IMR-90 (cell line): ENCODE measurements at regions not wholly inside any gene's neighbourhood (a gene's known extent, or its start where the extent isn't known, plus 50 kb on each side); places are given as distances from the start of the nearest gene placed in this dataset.

Source experiments
- ATAC-seq: fragments of 200-7000 bp; cut with Tn5 transposase; 2 replicates; pipeline ENCODE4 v1.9.1; 2020; ENCODE audit warnings: low read depth, mild to moderate bottlenecking, moderate library complexity
- BruUV-seq: library from RNA; stranded (reverse); fragments of 400-500 nt; replicated peaks from 2 replicates; lab custom pipeline; 2021; lab: Mats Ljungman, UMichigan
- CTCF ChIA-PET: fragments of 300-600 bp; formaldehyde crosslinking; extraction: SDS; loops from one replicate; lab custom pipeline; 2021; ENCODE audit warnings: antibody characterized with exemption; lab: Yijun Ruan, JAX
- POLR2A ChIA-PET: fragments of 300-600 bp; sonication (Branson Sonifier 250); formaldehyde crosslinking; loops from one replicate; lab custom pipeline; 2022; ENCODE audit warnings: antibody characterized with exemption; ENCODE audit not compliant: unreplicated experiment; lab: Charles Lee
- DNase-seq: peaks from one replicate; pipeline ENCODE4 v3.0.0; 2013
- H2AFZ ChIP-seq: replicated peaks from 2 replicates; pipeline ENCODE3; 2013; ENCODE audit warnings: low read length, mild to moderate bottlenecking; ENCODE audit not compliant: poor library complexity
- H2AK5ac ChIP-seq: 2 replicates; pipeline ENCODE4 v1.6.1; 2013; ENCODE audit warnings: low read depth, low read length, inconsistent platforms
- H2AK9ac ChIP-seq: replicated peaks from 2 replicates; pipeline ENCODE3; 2013; ENCODE audit warnings: mild to moderate bottlenecking, low read depth, low read length, moderate library complexity; ENCODE audit not compliant: poor library complexity
- H2BK120ac ChIP-seq: 2 replicates; pipeline ENCODE4 v1.6.1; 2013; ENCODE audit warnings: low read depth, low read length, inconsistent platforms
- H2BK15ac ChIP-seq: 3 replicates; pipeline ENCODE4 v1.6.1; 2013; ENCODE audit warnings: low read depth, low read length, inconsistent platforms
- H2BK20ac ChIP-seq: 2 replicates; pipeline ENCODE4 v1.6.1; 2013; ENCODE audit warnings: low read depth, mild to moderate bottlenecking, inconsistent platforms, low read length, moderate library complexity
- H2BK5ac ChIP-seq: 2 replicates; pipeline ENCODE4 v1.6.1; 2013; ENCODE audit warnings: mild to moderate bottlenecking, low read depth, low read length, inconsistent platforms; ENCODE audit not compliant: poor library complexity, severe bottlenecking
- H3K14ac ChIP-seq: replicated peaks from 2 replicates; pipeline ENCODE4 v1.6.1; 2013; ENCODE audit warnings: low read depth, low read length, inconsistent platforms
- H3K18ac ChIP-seq: 2 replicates; pipeline ENCODE4 v1.6.1; 2013; ENCODE audit warnings: low read depth, low read length, control low read depth
- H3K23ac ChIP-seq: 2 replicates; pipeline ENCODE4 v1.6.1; 2013; ENCODE audit warnings: low read depth, low read length, inconsistent platforms
- H3K27ac ChIP-seq: 2 replicates; pipeline ENCODE4 v1.5.1; 2013; ENCODE audit warnings: mild to moderate bottlenecking, control low read depth, low read length; ENCODE audit not compliant: insufficient read depth
- H3K27me3 ChIP-seq: 2 replicates; pipeline ENCODE4 v1.6.1; 2013; ENCODE audit warnings: low read length; ENCODE audit not compliant: control insufficient read depth, insufficient read depth
- H3K36me3 ChIP-seq: 2 replicates; pipeline ENCODE4 v1.6.1; 2013; ENCODE audit warnings: low read length, mixed read lengths; ENCODE audit not compliant: control insufficient read depth, insufficient read depth
- H3K4ac ChIP-seq: 2 replicates; pipeline ENCODE4 v1.6.1; 2013; ENCODE audit warnings: low read depth, low read length, inconsistent platforms
- H3K4me1 ChIP-seq: 2 replicates; pipeline ENCODE4 v1.6.1; 2013; ENCODE audit warnings: low read length, mixed read lengths; ENCODE audit not compliant: control insufficient read depth, insufficient read depth
- H3K4me2 ChIP-seq: 2 replicates; pipeline ENCODE4 v1.6.1; 2013; ENCODE audit warnings: low read depth, mild to moderate bottlenecking, control low read depth, low read length, moderate library complexity
- H3K4me3 ChIP-seq: 2 replicates; pipeline ENCODE4 v1.5.1; 2013; ENCODE audit warnings: low read depth, mild to moderate bottlenecking, control low read depth, low read length, moderate library complexity; ENCODE audit not compliant: insufficient read depth
- H3K56ac ChIP-seq: 2 replicates; pipeline ENCODE4 v1.6.1; 2013; ENCODE audit warnings: low read length, inconsistent platforms; ENCODE audit not compliant: insufficient read depth; ENCODE audit errors: extremely low read depth
- H3K79me1 ChIP-seq, 2 experiments: 2 replicates each; pipeline ENCODE4 v1.6.1; 2013; ENCODE audit warnings: low read length in 2 of 2, inconsistent platforms in 1 of 2, low read depth in 1 of 2
- H3K9ac ChIP-seq: 2 replicates; pipeline ENCODE4 v1.6.1; 2013; ENCODE audit warnings: low read depth, low read length, control low read depth
- H3K9me1 ChIP-seq: 2 replicates; pipeline ENCODE4 v1.6.1; 2013; ENCODE audit warnings: low read length, inconsistent platforms; ENCODE audit not compliant: insufficient read depth
- H3K9me3 ChIP-seq: 2 replicates; pipeline ENCODE4 v1.6.1; 2013; ENCODE audit warnings: low read length; ENCODE audit not compliant: control insufficient read depth, insufficient read depth
- H4K20me1 ChIP-seq: 2 replicates; pipeline ENCODE4 v1.6.1; 2013; ENCODE audit warnings: low read length, inconsistent platforms; ENCODE audit not compliant: insufficient read depth
- H4K5ac ChIP-seq: 2 replicates; pipeline ENCODE4 v1.6.1; 2013; ENCODE audit warnings: mild to moderate bottlenecking, low read depth, low read length, control low read depth
- H4K8ac ChIP-seq, 2 experiments: 2 replicates each; pipeline ENCODE4 v1.6.1; 2013; ENCODE audit warnings: low read depth in 2 of 2, low read length in 2 of 2, control low read depth in 1 of 2, inconsistent platforms in 1 of 2
- H4K91ac ChIP-seq: 2 replicates; pipeline ENCODE4 v1.6.1; 2013; ENCODE audit warnings: low read depth, low read length, inconsistent platforms; ENCODE audit not compliant: insufficient read depth
- CTCF ChIP-seq: conservative IDR thresholded peaks from 2 replicates; pipeline ENCODE4 v1.5.1; 2012; ENCODE audit warnings: mild to moderate bottlenecking, low read depth, low read length, improper control_type of control experiment
- ELK1 ChIP-seq: fragments of 150-350 bp; IDR thresholded peaks from 2 replicates; pipeline ENCODE4 v1.6.1; 2016; ENCODE audit warnings: low read depth, mild to moderate bottlenecking, low read length, moderate library complexity, borderline replicate concordance
- RCOR1 ChIP-seq: IDR thresholded peaks from 2 replicates; pipeline ENCODE4 v1.6.1; 2012; ENCODE audit warnings: mild to moderate bottlenecking, low read length, improper control_type of control experiment; ENCODE audit not compliant: insufficient replicate concordance
- SMC3 ChIP-seq: fragments of 150-350 bp; IDR thresholded peaks from 2 replicates; pipeline ENCODE4 v1.6.1; 2016; ENCODE audit warnings: low read depth, mild to moderate bottlenecking, antibody characterized with exemption, low read length, moderate library complexity
- WGBS, 2 experiments: methylation state at CpG; one replicate each; pipeline versions ENCODE4 v1.1.5 to v1.1.7; 2013; ENCODE audit warnings: missing lambda C conversion rate in 2 of 2; ENCODE audit not compliant: insufficient read length in 1 of 2; ENCODE audit errors: extremely low coverage in 2 of 2; 5-methylcytosine and 5-hydroxymethylcytosine counted together
- dilution Hi-C: fragments of 300-500 bp; cut with HindIII; formaldehyde crosslinking; loops from one replicate; pipeline ENCODE4 v1.14.3; 2018; ENCODE audit warnings: low sequenced_read_pairs; ENCODE audit not compliant: unreplicated experiment
- in situ Hi-C: fragments of 300-500 bp; cut with MboI; formaldehyde crosslinking; loops from 3 replicates; pipeline ENCODE4 v1.14.3; 2019; ENCODE audit warnings: low sequenced_read_pairs, inconsistent platforms, mixed read lengths
- intact Hi-C: fragments of 100-400 bp; cut with micrococcal nuclease; formaldehyde crosslinking; loops from 2 replicates; pipeline ENCODE4 v1.10.0; 2022

GRCh38 chr2:150548527-150548926 lies 61.1 kb upstream of the RND3 start:
- peak; percentile 57; the same call in 1 of the 2 replicates for ATAC-seq

More at GRCh38 chr2:150548527-150548926, 61.1 kb upstream of the RND3 start:
- H2BK15ac ChIP-seq, result peak overlapping the region; percentile 4; the same call in 1 of the 3 replicates
- H4K91ac ChIP-seq, result no peak overlapping the region
- intact Hi-C loops (no loop called here), dilution Hi-C loops (no loop called here), in situ Hi-C loops (no loop called here)
- H3K27ac ChIP-seq, result no peak overlapping the region
- DNase-seq, result peak; percentile 39
- H3K27me3 ChIP-seq, result no peaks in the 10 kb centered on the region
- no peak overlapping the region for H2AK9ac ChIP-seq
- WGBS, 2 experiments, result no CpG with 5 or more reads among the region's 2 CpGs
- no peak overlapping the region for H2AK5ac ChIP-seq
- no TSS peak for BruUV-seq
- H3K4me3 ChIP-seq, result no peak overlapping the region
- no peaks in the 10 kb centered on the region for H4K20me1 ChIP-seq
- peak overlapping the region; percentile 8; the same call in 1 of the 2 replicates for H3K4ac ChIP-seq
- 0 out of 2 replicates have a peak overlapping the region, but pooled peaks have one; percentile 8 for H3K14ac ChIP-seq
- H3K9ac ChIP-seq, result no peak overlapping the region
- H4K8ac ChIP-seq, result no peak overlapping the region
- H3K4me2 ChIP-seq, result no peak overlapping the region
- no peaks in the 10 kb centered on the region for H3K9me1 ChIP-seq
- H3K4me1 ChIP-seq, result peaks cover 2% of the 10 kb centered on the region; the same call in 1 of the 2 replicates
- ChIA-PET POLR2A (no interaction called here), CTCF (interaction anchor here (0.6 to 1.1 kb wide), 8 partner anchors 8 to 91 kb away, joined by 3 to 4 read pairs (median 3); no protein-coding TSS in a partner anchor)
- TF ChIP-seq SMC3 (0 out of 2 replicates have a peak, but pooled peaks have one; percentile 4), CTCF (peak; percentile 43), ELK1 (no peak), RCOR1 (no peak)
- no peak overlapping the region for H3K23ac ChIP-seq
- no peaks in the 10 kb centered on the region for H3K9me3 ChIP-seq
- no peaks in the 10 kb centered on the region for H3K36me3 ChIP-seq
- no peak overlapping the region for H2BK5ac ChIP-seq
- no peak overlapping the region; the same call in 1 of the 2 replicates for H3K18ac ChIP-seq
- H3K79me1 ChIP-seq, result no peaks in the 10 kb centered on the region
- peak overlapping the region; percentile 63; the same call in 1 of the 2 replicates for H4K5ac ChIP-seq
- peak overlapping the region; percentile 6; the same call in 1 of the 2 replicates for H2BK120ac ChIP-seq
- H2AFZ ChIP-seq, result no peak overlapping the region
- H3K56ac ChIP-seq, result no peak overlapping the region
- 0 out of 2 replicates have a peak overlapping the region, but pooled peaks have one; percentile 6 for H2BK20ac ChIP-seq
